Nephron progenitor cell (in vitro differentiated cells): ENCODE measurements at regions not wholly inside any gene's neighbourhood (a gene's known extent, or its start where the extent isn't known, plus 50 kb on each side); places are given as distances from the start of the nearest gene placed in this dataset.
"Not testable (repeated sequence)": the region's sequence is repeated elsewhere in the genome, so short reads cannot be mapped to it uniquely, and the experiment has no call there.

ENCODE experiments used
- DNase-seq: peaks from one replicate; pipeline ENCODE4 v3.0.0; 2021
- H3K27ac Mint-ChIP-seq: 2 replicates; pipeline ENCODE4 v1.8.0; 2021; ENCODE audit warnings: mild to moderate bottlenecking, moderate library complexity, mixed read lengths
- H3K27me3 Mint-ChIP-seq: 2 replicates; pipeline ENCODE4 v1.8.0; 2021; ENCODE audit warnings: mild to moderate bottlenecking, low read depth, mixed read lengths; ENCODE audit not compliant: poor library complexity
- H3K36me3 Mint-ChIP-seq: 2 replicates; pipeline ENCODE4 v1.8.0; 2021; ENCODE audit warnings: low read depth, mixed read lengths
- H3K4me1 Mint-ChIP-seq: 2 replicates; pipeline ENCODE4 v1.8.0; 2021; ENCODE audit warnings: mixed read lengths
- H3K4me3 Mint-ChIP-seq: 2 replicates; pipeline ENCODE4 v1.8.0; 2021; ENCODE audit warnings: mild to moderate bottlenecking, moderate library complexity, mixed read lengths
- H3K9me3 Mint-ChIP-seq: 2 replicates; pipeline ENCODE4 v1.8.0; 2021; ENCODE audit warnings: mild to moderate bottlenecking, moderate library complexity, mixed read lengths
- TF ChIP-seq, protein P1 (sequence below): fragments of 200-600 bp; sonication (generic); IDR thresholded peaks from 2 replicates; pipeline ENCODE4 v1.5.0; 2021; ENCODE audit warnings: antibody characterized with exemption

- no peak overlapping the region for H3K4me3 Mint-ChIP-seq
- H3K27me3 Mint-ChIP-seq = peaks cover 7% of the 10 kb centered on the region
- peaks cover 16% of the 10 kb centered on the region for H3K36me3 Mint-ChIP-seq
- H3K4me1 Mint-ChIP-seq = peaks cover 72% of the 10 kb centered on the region
- peaks cover 4% of the 10 kb centered on the region for H3K9me3 Mint-ChIP-seq
- no peak overlapping the region for H3K27ac Mint-ChIP-seq
- TF ChIP-seq, protein P1, sequence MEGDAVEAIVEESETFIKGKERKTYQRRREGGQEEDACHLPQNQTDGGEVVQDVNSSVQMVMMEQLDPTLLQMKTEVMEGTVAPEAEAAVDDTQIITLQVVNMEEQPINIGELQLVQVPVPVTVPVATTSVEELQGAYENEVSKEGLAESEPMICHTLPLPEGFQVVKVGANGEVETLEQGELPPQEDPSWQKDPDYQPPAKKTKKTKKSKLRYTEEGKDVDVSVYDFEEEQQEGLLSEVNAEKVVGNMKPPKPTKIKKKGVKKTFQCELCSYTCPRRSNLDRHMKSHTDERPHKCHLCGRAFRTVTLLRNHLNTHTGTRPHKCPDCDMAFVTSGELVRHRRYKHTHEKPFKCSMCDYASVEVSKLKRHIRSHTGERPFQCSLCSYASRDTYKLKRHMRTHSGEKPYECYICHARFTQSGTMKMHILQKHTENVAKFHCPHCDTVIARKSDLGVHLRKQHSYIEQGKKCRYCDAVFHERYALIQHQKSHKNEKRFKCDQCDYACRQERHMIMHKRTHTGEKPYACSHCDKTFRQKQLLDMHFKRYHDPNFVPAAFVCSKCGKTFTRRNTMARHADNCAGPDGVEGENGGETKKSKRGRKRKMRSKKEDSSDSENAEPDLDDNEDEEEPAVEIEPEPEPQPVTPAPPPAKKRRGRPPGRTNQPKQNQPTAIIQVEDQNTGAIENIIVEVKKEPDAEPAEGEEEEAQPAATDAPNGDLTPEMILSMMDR = no peak
- no peak for DNase-seq
Measured at GRCh38 chr10:29732918-29733317, 98.1 kb upstream of the SVIL start.

- Mint-ChIP-seq H3K4me3 (no peak overlapping the region), H3K27me3 (peaks cover 4% of the 10 kb centered on the region), H3K36me3 (peaks cover 16% of the 10 kb centered on the region), H3K4me1 (peaks cover 69% of the 10 kb centered on the region), H3K27ac (no peak overlapping the region), H3K9me3 (peaks cover 4% of the 10 kb centered on the region)
- TF ChIP-seq, protein P1 = no peak
- no peak for DNase-seq
Measured at GRCh38 chr10:29731760-29732159, 97.0 kb upstream of the SVIL start.

DNA sequence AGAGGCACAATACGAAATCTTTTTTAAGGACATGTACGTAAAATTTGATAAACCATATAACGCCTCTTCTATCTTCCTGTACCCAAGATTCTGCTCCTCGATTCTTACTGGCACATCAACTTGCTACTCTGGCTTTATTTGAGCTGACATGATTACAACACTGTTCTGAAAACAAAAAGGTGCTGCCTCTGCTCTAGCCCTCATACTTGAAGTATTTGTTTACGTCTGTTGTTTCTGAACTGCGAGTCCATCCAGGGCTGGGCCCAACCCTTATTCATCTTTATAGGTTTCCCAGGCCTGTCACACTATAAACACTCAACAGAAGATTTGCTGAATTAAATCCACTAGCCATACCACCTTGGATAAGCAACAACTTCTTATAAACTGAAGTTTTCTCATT lies 96.2 kb upstream of the SVIL start:
- Mint-ChIP-seq H3K27ac (peak overlapping the region; percentile 33), H3K27me3 (peaks cover 4% of the 10 kb centered on the region), H3K4me3 (peak overlapping the region; percentile 9), H3K9me3 (peaks cover 4% of the 10 kb centered on the region), H3K4me1 (peaks cover 69% of the 10 kb centered on the region), H3K36me3 (peaks cover 16% of the 10 kb centered on the region)
- no peak for DNase-seq
- TF ChIP-seq, protein P1 = no peak

- H3K9me3 Mint-ChIP-seq = peaks cover 4% of the 10 kb centered on the region
- TF ChIP-seq, protein P1 = no peak
- peaks cover 4% of the 10 kb centered on the region for H3K27me3 Mint-ChIP-seq
- no peak for DNase-seq
- H3K4me3 Mint-ChIP-seq = no peak overlapping the region
- H3K27ac Mint-ChIP-seq = no peak overlapping the region
- peaks cover 16% of the 10 kb centered on the region for H3K36me3 Mint-ChIP-seq
- H3K4me1 Mint-ChIP-seq = peaks cover 71% of the 10 kb centered on the region
Measured at GRCh38 chr10:29730458-29730857, 95.7 kb upstream of the SVIL start.

GRCh38 chr10:29728541-29729049 lies 93.8 kb upstream of the SVIL start:
- H3K27ac Mint-ChIP-seq = peak overlapping the region; percentile 76
- TF ChIP-seq, protein P1 = no peak
- peaks cover 63% of the 10 kb centered on the region for H3K4me1 Mint-ChIP-seq
- H3K9me3 Mint-ChIP-seq = peaks cover 4% of the 10 kb centered on the region
- no peaks in the 10 kb centered on the region for H3K27me3 Mint-ChIP-seq
- DNase-seq = peak; percentile 31
- peaks cover 31% of the 10 kb centered on the region for H3K36me3 Mint-ChIP-seq
- peak overlapping the region; percentile 65 for H3K4me3 Mint-ChIP-seq

GRCh38 chr10:29725927-29726326 lies 91.2 kb upstream of the SVIL start:
- DNase-seq, H3K27me3 Mint-ChIP-seq, H3K4me3 Mint-ChIP-seq, H3K27ac Mint-ChIP-seq: not testable (repeated sequence)
- Mint-ChIP-seq H3K4me1 (peaks cover 39% of the 10 kb centered on the region), H3K36me3 (peaks cover 47% of the 10 kb centered on the region), H3K9me3 (peaks cover 14% of the 10 kb centered on the region)
